ENCODE measurements at regions not wholly inside any gene's neighbourhood (a gene's known extent, or its start where the extent isn't known, plus 50 kb on each side); places are given as distances from the start of the nearest gene placed in this dataset.

- TF ChIP-seq CTCF (conservative IDR thresholded peaks at IDR 0.05) = no peak
- no peak for TF ChIP-seq ZFX (IDR thresholded peaks at IDR 0.05)
Measured at GRCh38 chr4:24065974-24066373, 176.1 kb upstream of the PPARGC1A start.
